IMR-90 (cell line): ENCODE measurements at regions not wholly inside any gene's neighbourhood (a gene's known extent, or its start where the extent isn't known, plus 50 kb on each side); places are given as distances from the start of the nearest gene placed in this dataset.
A peak's percentile ranks its signal among the peaks of the same experiment; 100 is the strongest.

ENCODE experiments used
- ATAC-seq: fragments of 200-7000 bp; cut with Tn5 transposase; 2 replicates; pipeline ENCODE4 v1.9.1; 2020; ENCODE audit warnings: low read depth, mild to moderate bottlenecking, moderate library complexity
- BruUV-seq: library from RNA; stranded (reverse); fragments of 400-500 nt; replicated peaks from 2 replicates; lab custom pipeline; 2021; lab: Mats Ljungman, UMichigan
- CTCF ChIA-PET: fragments of 300-600 bp; formaldehyde crosslinking; extraction: SDS; loops from one replicate; lab custom pipeline; 2021; ENCODE audit warnings: antibody characterized with exemption; lab: Yijun Ruan, JAX
- POLR2A ChIA-PET: fragments of 300-600 bp; sonication (Branson Sonifier 250); formaldehyde crosslinking; loops from one replicate; lab custom pipeline; 2022; ENCODE audit warnings: antibody characterized with exemption; ENCODE audit not compliant: unreplicated experiment; lab: Charles Lee
- DNase-seq: peaks from one replicate; pipeline ENCODE4 v3.0.0; 2013
- H2AFZ ChIP-seq: replicated peaks from 2 replicates; pipeline ENCODE3; 2013; ENCODE audit warnings: low read length, mild to moderate bottlenecking; ENCODE audit not compliant: poor library complexity
- H2AK5ac ChIP-seq: 2 replicates; pipeline ENCODE4 v1.6.1; 2013; ENCODE audit warnings: low read depth, low read length, inconsistent platforms
- H2AK9ac ChIP-seq: replicated peaks from 2 replicates; pipeline ENCODE3; 2013; ENCODE audit warnings: mild to moderate bottlenecking, low read depth, low read length, moderate library complexity; ENCODE audit not compliant: poor library complexity
- H2BK120ac ChIP-seq: 2 replicates; pipeline ENCODE4 v1.6.1; 2013; ENCODE audit warnings: low read depth, low read length, inconsistent platforms
- H2BK15ac ChIP-seq: 3 replicates; pipeline ENCODE4 v1.6.1; 2013; ENCODE audit warnings: low read depth, low read length, inconsistent platforms
- H2BK20ac ChIP-seq: 2 replicates; pipeline ENCODE4 v1.6.1; 2013; ENCODE audit warnings: low read depth, mild to moderate bottlenecking, inconsistent platforms, low read length, moderate library complexity
- H2BK5ac ChIP-seq: 2 replicates; pipeline ENCODE4 v1.6.1; 2013; ENCODE audit warnings: mild to moderate bottlenecking, low read depth, low read length, inconsistent platforms; ENCODE audit not compliant: poor library complexity, severe bottlenecking
- H3K14ac ChIP-seq: replicated peaks from 2 replicates; pipeline ENCODE4 v1.6.1; 2013; ENCODE audit warnings: low read depth, low read length, inconsistent platforms
- H3K18ac ChIP-seq: 2 replicates; pipeline ENCODE4 v1.6.1; 2013; ENCODE audit warnings: low read depth, low read length, control low read depth
- H3K23ac ChIP-seq: 2 replicates; pipeline ENCODE4 v1.6.1; 2013; ENCODE audit warnings: low read depth, low read length, inconsistent platforms
- H3K27ac ChIP-seq: 2 replicates; pipeline ENCODE4 v1.5.1; 2013; ENCODE audit warnings: mild to moderate bottlenecking, control low read depth, low read length; ENCODE audit not compliant: insufficient read depth
- H3K27me3 ChIP-seq: 2 replicates; pipeline ENCODE4 v1.6.1; 2013; ENCODE audit warnings: low read length; ENCODE audit not compliant: control insufficient read depth, insufficient read depth
- H3K36me3 ChIP-seq: 2 replicates; pipeline ENCODE4 v1.6.1; 2013; ENCODE audit warnings: low read length, mixed read lengths; ENCODE audit not compliant: control insufficient read depth, insufficient read depth
- H3K4ac ChIP-seq: 2 replicates; pipeline ENCODE4 v1.6.1; 2013; ENCODE audit warnings: low read depth, low read length, inconsistent platforms
- H3K4me1 ChIP-seq: 2 replicates; pipeline ENCODE4 v1.6.1; 2013; ENCODE audit warnings: low read length, mixed read lengths; ENCODE audit not compliant: control insufficient read depth, insufficient read depth
- H3K4me2 ChIP-seq: 2 replicates; pipeline ENCODE4 v1.6.1; 2013; ENCODE audit warnings: low read depth, mild to moderate bottlenecking, control low read depth, low read length, moderate library complexity
- H3K4me3 ChIP-seq: 2 replicates; pipeline ENCODE4 v1.5.1; 2013; ENCODE audit warnings: low read depth, mild to moderate bottlenecking, control low read depth, low read length, moderate library complexity; ENCODE audit not compliant: insufficient read depth
- H3K56ac ChIP-seq: 2 replicates; pipeline ENCODE4 v1.6.1; 2013; ENCODE audit warnings: low read length, inconsistent platforms; ENCODE audit not compliant: insufficient read depth; ENCODE audit errors: extremely low read depth
- H3K79me1 ChIP-seq, 2 experiments: 2 replicates each; pipeline ENCODE4 v1.6.1; 2013; ENCODE audit warnings: low read length in 2 of 2, inconsistent platforms in 1 of 2, low read depth in 1 of 2
- H3K9ac ChIP-seq: 2 replicates; pipeline ENCODE4 v1.6.1; 2013; ENCODE audit warnings: low read depth, low read length, control low read depth
- H3K9me1 ChIP-seq: 2 replicates; pipeline ENCODE4 v1.6.1; 2013; ENCODE audit warnings: low read length, inconsistent platforms; ENCODE audit not compliant: insufficient read depth
- H3K9me3 ChIP-seq: 2 replicates; pipeline ENCODE4 v1.6.1; 2013; ENCODE audit warnings: low read length; ENCODE audit not compliant: control insufficient read depth, insufficient read depth
- H4K20me1 ChIP-seq: 2 replicates; pipeline ENCODE4 v1.6.1; 2013; ENCODE audit warnings: low read length, inconsistent platforms; ENCODE audit not compliant: insufficient read depth
- H4K5ac ChIP-seq: 2 replicates; pipeline ENCODE4 v1.6.1; 2013; ENCODE audit warnings: mild to moderate bottlenecking, low read depth, low read length, control low read depth
- H4K8ac ChIP-seq, 2 experiments: 2 replicates each; pipeline ENCODE4 v1.6.1; 2013; ENCODE audit warnings: low read depth in 2 of 2, low read length in 2 of 2, control low read depth in 1 of 2, inconsistent platforms in 1 of 2
- H4K91ac ChIP-seq: 2 replicates; pipeline ENCODE4 v1.6.1; 2013; ENCODE audit warnings: low read depth, low read length, inconsistent platforms; ENCODE audit not compliant: insufficient read depth
- BHLHE40 ChIP-seq: fragments of 150-350 bp; IDR thresholded peaks from 2 replicates; pipeline ENCODE4 v1.6.1; 2016; ENCODE audit warnings: mild to moderate bottlenecking, low read depth, low read length
- CEBPB ChIP-seq: IDR thresholded peaks from 2 replicates; pipeline ENCODE4 v1.6.1; 2012; ENCODE audit warnings: low read depth, low read length, improper control_type of control experiment
- CHD1 ChIP-seq: IDR thresholded peaks from 2 replicates; pipeline ENCODE4 v1.6.1; 2012; ENCODE audit warnings: low read depth, low read length, improper control_type of control experiment
- FOS ChIP-seq: fragments of 150-350 bp; IDR thresholded peaks from 2 replicates; pipeline ENCODE4 v1.6.1; 2016; ENCODE audit warnings: low read depth, low read length
- MAFK ChIP-seq: IDR thresholded peaks from 2 replicates; pipeline ENCODE4 v1.6.1; 2012; ENCODE audit warnings: low read depth, low read length, improper control_type of control experiment
- MAZ ChIP-seq: IDR thresholded peaks from 2 replicates; pipeline ENCODE4 v1.6.1; 2012; ENCODE audit warnings: low read depth, mild to moderate bottlenecking, low read length, improper control_type of control experiment, moderate library complexity, borderline replicate concordance
- MXI1 ChIP-seq: IDR thresholded peaks from 2 replicates; pipeline ENCODE4 v1.6.1; 2012; ENCODE audit warnings: low read depth, mild to moderate bottlenecking, low read length, moderate library complexity, borderline replicate concordance
- NFE2L2 ChIP-seq: fragments of 150-350 bp; IDR thresholded peaks from 2 replicates; pipeline ENCODE4 v1.6.1; 2016; ENCODE audit warnings: low read depth, mild to moderate bottlenecking, low read length
- POLR2A ChIP-seq: IDR thresholded peaks from 2 replicates; pipeline ENCODE4 v1.6.1; 2012; ENCODE audit warnings: mild to moderate bottlenecking, low read depth, low read length
- RAD21 ChIP-seq: IDR thresholded peaks from 2 replicates; pipeline ENCODE4 v1.6.1; 2012; ENCODE audit warnings: low read length, improper control_type of control experiment
- RCOR1 ChIP-seq: IDR thresholded peaks from 2 replicates; pipeline ENCODE4 v1.6.1; 2012; ENCODE audit warnings: mild to moderate bottlenecking, low read length, improper control_type of control experiment; ENCODE audit not compliant: insufficient replicate concordance
- RFX5 ChIP-seq: IDR thresholded peaks from 2 replicates; pipeline ENCODE4 v1.8.0; 2012; ENCODE audit warnings: low read depth, mild to moderate bottlenecking, low read length, moderate library complexity
- SMC3 ChIP-seq: fragments of 150-350 bp; IDR thresholded peaks from 2 replicates; pipeline ENCODE4 v1.6.1; 2016; ENCODE audit warnings: low read depth, mild to moderate bottlenecking, antibody characterized with exemption, low read length, moderate library complexity
- whole genome bisulfite sequencing, 2 experiments: methylation state at CpG; one replicate each; pipeline versions ENCODE4 v1.1.5 to v1.1.7; 2013; ENCODE audit warnings: missing lambda C conversion rate in 2 of 2; ENCODE audit not compliant: insufficient read length in 1 of 2; ENCODE audit errors: extremely low coverage in 2 of 2; 5-methylcytosine and 5-hydroxymethylcytosine counted together
- dilution Hi-C: fragments of 300-500 bp; cut with HindIII; formaldehyde crosslinking; loops from one replicate; pipeline ENCODE4 v1.14.3; 2018; ENCODE audit warnings: low sequenced_read_pairs; ENCODE audit not compliant: unreplicated experiment
- in situ Hi-C: fragments of 300-500 bp; cut with MboI; formaldehyde crosslinking; loops from 3 replicates; pipeline ENCODE4 v1.14.3; 2019; ENCODE audit warnings: low sequenced_read_pairs, inconsistent platforms, mixed read lengths
- intact Hi-C: fragments of 100-400 bp; cut with micrococcal nuclease; formaldehyde crosslinking; loops from 2 replicates; pipeline ENCODE4 v1.10.0; 2022
- TF ChIP-seq, protein P1 (sequence below): fragments of 150-350 bp; IDR thresholded peaks from 2 replicates; pipeline ENCODE4 v1.6.1; 2017; ENCODE audit warnings: mild to moderate bottlenecking, antibody characterized with exemption, low read length, low read depth
- TF ChIP-seq, protein P2 (sequence below): fragments of 150-350 bp; IDR thresholded peaks from 2 replicates; pipeline ENCODE4 v1.6.1; 2016; ENCODE audit warnings: low read depth, mild to moderate bottlenecking, low read length, moderate library complexity, borderline replicate concordance
- TF ChIP-seq, protein P3 (sequence below): conservative IDR thresholded peaks from 2 replicates; pipeline ENCODE4 v1.5.1; 2012; ENCODE audit warnings: mild to moderate bottlenecking, low read depth, low read length, improper control_type of control experiment

- Histone ChIP-seq H3K36me3 (no peaks in the 10 kb centered on the region), H3K14ac (no peak overlapping the region), H2BK120ac (no peak overlapping the region), H2BK20ac (no peak overlapping the region), H3K56ac (no peak overlapping the region), H2AFZ (no peak overlapping the region), H3K4me2 (no peak overlapping the region), H3K23ac (no peak overlapping the region), H4K5ac (no peak overlapping the region), H2BK5ac (no peak overlapping the region), H2AK9ac (no peak overlapping the region), H2AK5ac (no peak overlapping the region), H4K20me1 (no peaks in the 10 kb centered on the region), H3K4ac (no peak overlapping the region), H3K27me3 (peaks cover 5% of the 10 kb centered on the region; the same call in 1 of the 2 replicates), H3K4me1 (peaks cover 3% of the 10 kb centered on the region; the same call in 1 of the 2 replicates), H3K4me3 (no peak overlapping the region), H3K18ac (no peak overlapping the region), H2BK15ac (no peak overlapping the region), H3K9me1 (no peaks in the 10 kb centered on the region; the same call in none of the 2 replicates), H3K79me1 (no peaks in the 10 kb centered on the region), H4K8ac (no peak overlapping the region), H3K9ac (no peak overlapping the region), H4K91ac (no peak overlapping the region), H3K27ac (no peak overlapping the region), H3K9me3 (no peaks in the 10 kb centered on the region)
- DNase-seq, result peak; percentile 86
- no TSS peak for BruUV-seq
- intact Hi-C loops (loop anchor here (10.0 kb wide), 1 partner anchor 371 kb away; the partner anchor contains the start of gene NRP1), in situ Hi-C loops (no loop called here), dilution Hi-C loops (no loop called here)
- WGBS, 2 experiments, result no CpG with 5 or more reads among the region's 3 CpGs
- ATAC-seq, result no peak
- CTCF ChIA-PET, result no interaction called here
- POLR2A ChIA-PET, result no interaction called here
- TF ChIP-seq, protein P1, sequence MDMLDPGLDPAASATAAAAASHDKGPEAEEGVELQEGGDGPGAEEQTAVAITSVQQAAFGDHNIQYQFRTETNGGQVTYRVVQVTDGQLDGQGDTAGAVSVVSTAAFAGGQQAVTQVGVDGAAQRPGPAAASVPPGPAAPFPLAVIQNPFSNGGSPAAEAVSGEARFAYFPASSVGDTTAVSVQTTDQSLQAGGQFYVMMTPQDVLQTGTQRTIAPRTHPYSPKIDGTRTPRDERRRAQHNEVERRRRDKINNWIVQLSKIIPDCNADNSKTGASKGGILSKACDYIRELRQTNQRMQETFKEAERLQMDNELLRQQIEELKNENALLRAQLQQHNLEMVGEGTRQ, result no peak
- TF ChIP-seq BHLHE40 (no peak), SMC3 (no peak), FOS (no peak), RFX5 (no peak), RCOR1 (no peak), RAD21 (no peak), MAFK (no peak), MXI1 (no peak), CEBPB (no peak), CHD1 (no peak), NFE2L2 (no peak), POLR2A (no peak), MAZ (no peak)
- TF ChIP-seq, protein P2, sequence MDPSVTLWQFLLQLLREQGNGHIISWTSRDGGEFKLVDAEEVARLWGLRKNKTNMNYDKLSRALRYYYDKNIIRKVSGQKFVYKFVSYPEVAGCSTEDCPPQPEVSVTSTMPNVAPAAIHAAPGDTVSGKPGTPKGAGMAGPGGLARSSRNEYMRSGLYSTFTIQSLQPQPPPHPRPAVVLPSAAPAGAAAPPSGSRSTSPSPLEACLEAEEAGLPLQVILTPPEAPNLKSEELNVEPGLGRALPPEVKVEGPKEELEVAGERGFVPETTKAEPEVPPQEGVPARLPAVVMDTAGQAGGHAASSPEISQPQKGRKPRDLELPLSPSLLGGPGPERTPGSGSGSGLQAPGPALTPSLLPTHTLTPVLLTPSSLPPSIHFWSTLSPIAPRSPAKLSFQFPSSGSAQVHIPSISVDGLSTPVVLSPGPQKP, result no peak
- TF ChIP-seq, protein P3, sequence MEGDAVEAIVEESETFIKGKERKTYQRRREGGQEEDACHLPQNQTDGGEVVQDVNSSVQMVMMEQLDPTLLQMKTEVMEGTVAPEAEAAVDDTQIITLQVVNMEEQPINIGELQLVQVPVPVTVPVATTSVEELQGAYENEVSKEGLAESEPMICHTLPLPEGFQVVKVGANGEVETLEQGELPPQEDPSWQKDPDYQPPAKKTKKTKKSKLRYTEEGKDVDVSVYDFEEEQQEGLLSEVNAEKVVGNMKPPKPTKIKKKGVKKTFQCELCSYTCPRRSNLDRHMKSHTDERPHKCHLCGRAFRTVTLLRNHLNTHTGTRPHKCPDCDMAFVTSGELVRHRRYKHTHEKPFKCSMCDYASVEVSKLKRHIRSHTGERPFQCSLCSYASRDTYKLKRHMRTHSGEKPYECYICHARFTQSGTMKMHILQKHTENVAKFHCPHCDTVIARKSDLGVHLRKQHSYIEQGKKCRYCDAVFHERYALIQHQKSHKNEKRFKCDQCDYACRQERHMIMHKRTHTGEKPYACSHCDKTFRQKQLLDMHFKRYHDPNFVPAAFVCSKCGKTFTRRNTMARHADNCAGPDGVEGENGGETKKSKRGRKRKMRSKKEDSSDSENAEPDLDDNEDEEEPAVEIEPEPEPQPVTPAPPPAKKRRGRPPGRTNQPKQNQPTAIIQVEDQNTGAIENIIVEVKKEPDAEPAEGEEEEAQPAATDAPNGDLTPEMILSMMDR, result no peak
These were observed 371.7 kb upstream of the NRP1 start for GRCh38 chr10:33706191-33706590.
